Adrenal gland (tissue), 5 donors: ENCODE measurements at regions not wholly inside any gene's neighbourhood (a gene's known extent, or its start where the extent isn't known, plus 50 kb on each side); places are given as distances from the start of the nearest gene placed in this dataset.

Experiments
- POLR2A ChIP-seq, 2 donors: fragments of 450-650 bp; IDR thresholded peaks; one replicate each; pipeline ENCODE4 v1.6.1; 2017; ENCODE audit warnings: antibody characterized with exemption in 2 of 2, mild to moderate bottlenecking in 2 of 2, moderate library complexity in 1 of 2
- TF ChIP-seq, protein P1 (sequence below), 6 experiments: fragments of 450-650 bp in 4 of 6; fragments of 200-600 bp in 2 of 6; sonication (generic) in 1 of 6; IDR thresholded peaks; 1 replicate in 5 of 6; 2 replicates in 1 of 6; pipeline versions ENCODE4 v1.5.1 to v1.8.0; 2016 to 2021; ENCODE audit warnings: antibody characterized with exemption in 6 of 6, mild to moderate bottlenecking in 2 of 6, moderate library complexity in 1 of 6
- donor health status: DM: no; HTN: no; CAD: no.

DNA sequence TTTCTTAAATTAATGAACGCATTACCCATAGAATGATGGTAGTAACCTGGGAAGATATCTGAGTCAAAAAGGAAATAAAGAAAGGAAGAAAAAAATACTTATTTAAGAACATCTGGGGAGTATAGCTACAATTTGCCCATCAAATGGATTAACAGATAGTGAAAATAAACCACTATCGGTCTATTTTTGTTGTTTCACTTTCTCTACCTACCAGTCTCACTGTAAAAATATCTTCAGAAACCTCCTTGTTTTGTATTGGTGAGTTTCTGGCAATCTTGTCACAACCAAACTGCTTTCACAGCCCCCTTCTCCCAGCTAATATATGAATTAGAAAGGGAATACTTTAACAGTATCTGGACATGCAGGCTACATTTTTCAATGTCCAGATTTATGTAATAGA lies 783.5 kb downstream of the STPG2 start:
- TF ChIP-seq, protein P1, sequence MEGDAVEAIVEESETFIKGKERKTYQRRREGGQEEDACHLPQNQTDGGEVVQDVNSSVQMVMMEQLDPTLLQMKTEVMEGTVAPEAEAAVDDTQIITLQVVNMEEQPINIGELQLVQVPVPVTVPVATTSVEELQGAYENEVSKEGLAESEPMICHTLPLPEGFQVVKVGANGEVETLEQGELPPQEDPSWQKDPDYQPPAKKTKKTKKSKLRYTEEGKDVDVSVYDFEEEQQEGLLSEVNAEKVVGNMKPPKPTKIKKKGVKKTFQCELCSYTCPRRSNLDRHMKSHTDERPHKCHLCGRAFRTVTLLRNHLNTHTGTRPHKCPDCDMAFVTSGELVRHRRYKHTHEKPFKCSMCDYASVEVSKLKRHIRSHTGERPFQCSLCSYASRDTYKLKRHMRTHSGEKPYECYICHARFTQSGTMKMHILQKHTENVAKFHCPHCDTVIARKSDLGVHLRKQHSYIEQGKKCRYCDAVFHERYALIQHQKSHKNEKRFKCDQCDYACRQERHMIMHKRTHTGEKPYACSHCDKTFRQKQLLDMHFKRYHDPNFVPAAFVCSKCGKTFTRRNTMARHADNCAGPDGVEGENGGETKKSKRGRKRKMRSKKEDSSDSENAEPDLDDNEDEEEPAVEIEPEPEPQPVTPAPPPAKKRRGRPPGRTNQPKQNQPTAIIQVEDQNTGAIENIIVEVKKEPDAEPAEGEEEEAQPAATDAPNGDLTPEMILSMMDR (IDR thresholded peaks at IDR 0.05) = no peak
- no peak for TF ChIP-seq POLR2A (IDR thresholded peaks at IDR 0.05)
